Activated CD4-positive, alpha-beta T cell treated with anti-CD3 and anti-CD28 coated beads, Interleukin-10, Interleukin-2, amounts not matched to agents 100 ng/mL and 50 ng/mL, durations not matched to agents 16 hours and 8 hours (primary cell): ENCODE measurements at regions not wholly inside any gene's neighbourhood (a gene's known extent, or its start where the extent isn't known, plus 50 kb on each side); places are given as distances from the start of the nearest gene placed in this dataset.
"Not testable (repeated sequence)": the region's sequence is repeated elsewhere in the genome, so short reads cannot be mapped to it uniquely, and the experiment has no call there.

Source experiments
- DNase-seq: peaks from one replicate; pipeline ENCODE4 v3.0.0-alpha.2; 2020

- DNase-seq, result no peak
Observed at GRCh38 chr2:76251342-76251741, 540.6 kb upstream of the GCFC2 start.

- DNase-seq, result no peak
Observed at GRCh38 chr2:76247006-76247405, 536.3 kb upstream of the GCFC2 start.

DNA sequence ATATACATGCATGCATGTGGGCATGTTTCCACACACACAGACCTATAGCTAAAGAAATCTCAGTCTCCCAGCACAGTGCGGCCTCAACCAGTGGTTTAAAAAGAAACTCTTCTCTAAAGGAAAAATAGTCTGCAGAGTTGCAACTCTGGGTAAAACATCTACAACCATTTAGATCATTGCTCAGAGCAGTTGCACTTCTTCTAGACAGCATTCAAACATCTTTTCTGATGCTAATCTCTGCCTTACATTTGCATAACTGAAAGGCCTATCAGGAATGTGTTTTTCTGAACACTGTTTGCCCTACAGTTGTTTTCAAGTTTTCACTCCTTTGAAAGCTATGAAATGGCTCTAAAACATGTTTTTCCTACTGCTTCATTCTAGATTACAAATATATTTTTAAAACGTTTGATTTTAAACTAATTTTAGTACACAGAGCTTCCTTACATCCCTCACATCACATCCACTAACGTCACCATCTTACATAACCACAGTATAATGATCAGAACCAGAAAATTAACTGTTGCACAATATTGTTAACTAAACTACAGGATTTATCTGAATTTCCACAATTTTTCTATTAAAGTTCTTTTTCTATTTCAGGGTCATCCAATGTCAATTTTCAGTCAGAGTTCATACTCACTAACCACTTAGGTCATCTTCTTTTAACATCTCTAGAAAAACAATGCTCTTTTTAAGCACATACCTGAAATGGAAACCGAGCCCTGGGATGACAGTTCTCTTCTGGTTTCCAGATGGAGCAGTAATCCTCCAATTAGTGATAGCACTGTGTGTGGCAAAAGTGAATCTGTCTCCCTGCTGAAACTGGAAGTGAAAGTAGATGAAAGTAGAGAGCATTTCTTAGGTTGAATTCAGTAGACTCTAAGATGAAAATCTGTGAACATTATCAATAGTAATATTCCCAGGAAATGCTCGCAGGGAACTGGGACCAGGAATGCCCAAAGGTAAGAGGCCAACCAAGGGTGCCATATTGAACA is 501.6 kb upstream of the GCFC2 start:
- no peak for DNase-seq

- no peak for DNase-seq
Observed at GRCh38 chr2:76210551-76210950, 499.8 kb upstream of the GCFC2 start.

GRCh38 chr2:76204048-76204447 is 493.3 kb upstream of the GCFC2 start:
- DNase-seq, result no peak

DNA sequence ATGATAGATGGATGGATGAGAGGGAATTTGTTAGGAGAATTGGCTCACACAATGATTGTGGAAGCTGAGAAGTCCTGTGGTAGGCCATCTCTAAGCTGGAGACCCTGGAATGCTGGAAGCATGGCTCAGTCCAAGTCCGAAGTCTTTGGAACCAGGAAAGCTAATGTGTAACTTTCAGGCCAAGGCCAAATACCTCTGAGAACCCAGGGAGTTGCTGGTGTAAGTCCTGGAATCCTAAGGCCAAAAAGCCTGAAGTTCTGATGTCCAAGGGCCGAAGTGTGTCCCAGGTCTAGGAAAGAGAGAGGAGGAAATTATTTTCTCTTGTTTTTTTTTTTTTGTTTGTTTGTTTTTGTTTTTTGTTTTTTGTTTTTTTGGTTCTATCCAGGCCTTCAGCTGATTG is 492.2 kb upstream of the GCFC2 start:
- DNase-seq, result no peak

GRCh38 chr2:76197842-76198448 is 487.2 kb upstream of the GCFC2 start:
- DNase-seq, result peak; percentile 53

GRCh38 chr2:76197428-76197827 is 486.7 kb upstream of the GCFC2 start:
- DNase-seq, result no peak

DNA sequence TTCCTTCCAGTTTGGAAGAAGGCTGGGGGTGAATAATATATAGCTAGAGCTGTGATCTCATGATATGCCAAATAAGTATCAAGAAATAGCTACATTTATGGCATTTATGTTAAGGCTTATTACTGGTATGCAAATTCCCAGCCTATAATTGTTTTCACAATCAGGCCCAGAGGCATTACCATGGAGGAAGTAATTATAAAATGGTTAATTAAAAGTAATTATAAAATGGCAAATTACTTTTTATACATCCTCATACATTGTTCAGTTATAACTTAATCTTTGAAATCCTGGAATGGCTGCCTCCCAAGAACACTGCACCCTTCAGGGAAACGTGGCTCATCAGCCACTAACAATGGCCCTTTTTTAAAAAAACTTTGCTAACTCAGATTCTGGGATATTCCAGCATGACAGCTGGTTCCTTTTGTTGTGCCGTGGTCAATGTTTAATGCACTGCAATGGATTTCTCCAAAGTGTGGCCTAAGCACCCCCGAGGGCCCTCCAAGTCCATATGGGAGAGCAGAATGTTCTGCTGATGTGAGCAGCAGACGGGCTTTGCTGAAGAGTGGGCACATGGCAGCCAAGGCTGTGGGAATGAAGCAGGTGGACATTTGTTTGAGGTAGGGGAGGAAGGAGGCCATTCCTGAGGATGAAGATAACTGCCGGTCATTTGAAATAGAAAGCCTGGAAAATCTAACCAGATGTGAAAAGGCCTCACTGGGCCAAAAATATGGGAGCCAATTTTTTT is 483.5 kb upstream of the GCFC2 start:
- DNase-seq, result no peak

DNA sequence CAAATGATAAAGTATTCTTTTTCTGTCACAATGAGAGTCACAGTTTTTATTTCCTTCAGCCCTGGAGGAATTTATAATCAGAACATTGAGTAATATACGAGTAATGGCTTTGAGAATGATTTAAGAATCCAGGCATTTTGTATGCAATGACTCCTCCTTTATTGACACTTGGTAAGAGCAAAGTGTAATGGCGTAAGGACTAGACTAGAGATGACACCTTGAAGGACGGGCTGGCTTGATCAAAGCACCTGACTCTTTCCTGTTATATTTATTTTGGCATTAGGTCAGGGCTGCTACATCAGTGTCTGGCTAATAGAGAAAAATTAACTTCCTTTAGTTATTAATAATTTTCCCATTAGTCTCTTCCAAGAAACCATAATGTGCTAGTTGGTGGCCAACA is 482.4 kb upstream of the GCFC2 start:
- DNase-seq, result no peak

DNA sequence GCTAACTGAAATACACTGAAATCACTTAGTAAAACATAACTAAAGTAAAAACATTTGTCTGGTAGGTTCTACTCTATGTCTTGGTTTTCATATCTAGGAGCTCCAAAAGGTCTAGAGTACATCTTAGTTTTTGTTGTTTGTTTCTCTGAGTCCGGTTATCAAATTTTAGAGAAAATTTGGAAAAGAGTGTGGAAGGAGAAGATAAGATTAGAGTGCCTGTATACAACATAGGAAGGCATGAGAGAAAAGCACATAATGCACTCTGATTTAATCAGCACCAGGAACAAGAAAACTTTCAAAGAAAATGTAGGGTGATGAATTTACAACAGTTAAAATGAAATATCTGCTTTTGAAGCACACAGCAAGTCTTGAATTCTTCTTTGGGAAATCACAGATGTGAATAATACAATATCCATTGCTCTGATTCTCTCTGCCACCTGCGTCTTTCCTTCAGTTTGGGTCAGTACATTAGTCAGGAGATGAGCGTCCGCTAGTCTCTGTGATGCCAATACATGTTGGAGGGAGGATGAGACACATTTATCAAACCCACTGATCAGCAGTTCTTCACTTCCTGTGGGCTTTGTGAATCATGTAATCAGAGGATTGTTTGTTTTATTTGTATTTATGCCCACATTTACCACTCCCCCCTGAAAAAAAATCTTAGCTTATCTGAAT is 477.8 kb upstream of the GCFC2 start:
- no peak for DNase-seq

DNA sequence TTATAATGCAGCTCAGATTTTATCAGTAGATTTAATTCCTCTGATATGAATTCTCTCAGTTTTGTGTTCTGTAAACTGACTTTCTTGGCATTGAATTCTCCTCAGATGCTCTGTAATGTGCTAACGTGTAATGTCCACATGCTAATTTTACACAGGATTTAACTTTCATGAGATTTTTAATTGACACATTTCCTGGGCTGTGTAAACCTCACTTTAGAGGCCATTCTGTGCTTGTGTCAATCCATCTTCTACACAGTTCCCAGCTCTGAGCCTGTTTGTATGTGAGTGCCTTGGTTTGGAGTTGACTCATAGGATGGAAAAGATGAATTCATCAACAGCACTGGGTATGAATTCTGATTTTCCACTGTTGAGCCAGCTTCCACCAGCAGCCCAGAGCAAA is 476.7 kb upstream of the GCFC2 start:
- DNase-seq, result no peak

DNA sequence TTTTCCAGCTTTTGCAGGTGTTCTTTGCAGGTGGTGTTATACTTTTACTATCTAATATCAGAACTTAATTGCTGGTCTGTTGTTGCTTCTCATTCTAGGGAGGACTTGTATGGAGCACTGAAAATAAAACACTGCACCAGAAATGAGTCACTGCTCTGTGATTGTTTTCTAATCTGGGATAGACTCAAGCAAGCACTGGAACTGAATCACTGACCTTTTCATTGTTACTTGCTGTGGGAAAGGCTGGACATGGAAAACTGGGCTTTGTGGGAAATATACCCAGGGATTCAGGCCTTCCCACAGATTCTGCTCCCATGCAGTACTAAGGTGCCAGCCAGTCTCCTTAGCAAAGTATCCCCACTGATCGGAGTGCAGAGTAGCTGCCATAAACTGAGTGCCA is 470.0 kb upstream of the GCFC2 start:
- no peak for DNase-seq

DNA sequence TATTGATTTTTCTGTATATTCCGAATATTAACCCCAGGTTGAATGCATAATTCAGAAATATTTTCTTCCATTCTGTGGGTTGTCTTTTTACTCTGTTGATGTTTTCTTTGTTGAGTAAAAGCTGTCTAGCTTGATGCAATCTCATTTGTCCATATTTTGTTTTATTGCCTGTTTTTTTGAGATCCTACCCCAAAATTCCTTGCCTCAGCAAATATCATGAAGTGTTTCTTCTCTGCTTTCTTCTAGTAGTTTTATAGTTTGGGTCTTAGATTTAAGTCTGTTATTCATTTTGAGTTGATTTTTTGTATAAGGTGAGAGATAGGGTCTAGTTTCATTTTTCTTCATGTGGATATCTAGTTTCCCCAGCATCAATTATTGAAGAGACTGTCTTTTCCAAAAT is 467.9 kb upstream of the GCFC2 start:
- no peak for DNase-seq

DNA sequence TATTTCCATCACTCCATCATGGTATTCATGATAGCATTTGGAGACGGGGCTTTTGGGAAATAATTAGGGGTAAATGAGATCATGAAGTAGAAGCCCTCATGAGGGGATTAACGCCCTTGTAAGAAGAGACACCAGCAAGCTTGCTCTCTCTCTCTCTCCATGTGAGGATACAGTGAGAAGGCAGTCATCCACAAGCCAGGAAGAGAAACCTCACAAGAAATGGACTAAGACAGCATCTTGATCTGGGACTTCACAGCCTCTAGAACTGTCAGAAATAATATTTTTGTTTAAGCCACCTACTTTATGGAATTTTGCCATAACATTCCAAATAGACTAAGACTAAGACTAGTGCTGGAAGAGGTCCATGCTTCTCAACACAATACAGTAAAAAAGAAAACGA is 464.6 kb upstream of the GCFC2 start:
- no peak for DNase-seq

- DNase-seq, result no peak
Observed at GRCh38 chr2:76174505-76174904, 463.8 kb upstream of the GCFC2 start.

DNA sequence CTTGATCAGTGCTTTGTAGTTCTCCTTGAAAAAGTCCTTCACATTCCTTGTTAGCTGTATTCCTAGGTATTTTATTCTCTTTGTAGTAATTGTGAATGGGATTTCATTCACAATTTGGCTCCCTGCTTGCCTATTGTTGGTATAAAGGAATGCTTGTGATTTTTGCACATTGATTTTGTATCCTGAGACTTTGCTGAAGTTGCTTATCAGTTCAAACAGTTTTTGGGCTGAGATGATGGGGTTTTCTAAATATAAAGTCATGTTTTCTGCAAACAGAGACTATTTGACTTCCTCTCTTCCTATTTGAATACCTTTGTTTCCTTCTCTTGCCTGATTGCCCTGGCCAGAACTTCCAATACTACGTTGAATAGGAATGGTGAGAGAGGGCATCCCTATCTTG is 462.5 kb upstream of the GCFC2 start:
- not testable (repeated sequence) for DNase-seq

DNA sequence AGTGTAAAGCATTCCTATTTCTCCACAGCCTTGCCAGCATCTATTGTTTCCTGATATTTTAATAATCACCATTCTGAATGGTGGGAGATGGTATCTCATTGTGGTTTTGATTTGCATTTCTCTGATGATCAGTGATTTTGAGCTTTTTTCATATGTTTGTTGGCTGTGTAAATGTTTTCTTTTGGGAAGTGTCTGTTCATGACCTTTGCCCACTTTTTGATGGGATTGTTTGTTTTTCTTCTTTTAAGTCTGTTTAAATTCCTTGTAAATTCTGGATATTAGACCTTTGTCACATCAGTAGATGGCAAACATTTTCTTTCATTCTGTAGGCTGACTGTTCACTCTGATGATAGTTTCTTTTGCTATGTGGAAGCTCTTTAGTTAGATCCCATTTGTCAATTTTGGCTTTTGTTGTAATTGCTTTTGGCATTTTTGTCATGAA is 461.5 kb upstream of the GCFC2 start:
- not testable (repeated sequence) for DNase-seq

GRCh38 chr2:76170856-76171255 is 460.1 kb upstream of the GCFC2 start:
- DNase-seq, result no peak

GRCh38 chr2:76170009-76170384 is 459.3 kb upstream of the GCFC2 start:
- no peak for DNase-seq

- no peak for DNase-seq
Observed at GRCh38 chr2:76169276-76170008, 458.7 kb upstream of the GCFC2 start.

DNA sequence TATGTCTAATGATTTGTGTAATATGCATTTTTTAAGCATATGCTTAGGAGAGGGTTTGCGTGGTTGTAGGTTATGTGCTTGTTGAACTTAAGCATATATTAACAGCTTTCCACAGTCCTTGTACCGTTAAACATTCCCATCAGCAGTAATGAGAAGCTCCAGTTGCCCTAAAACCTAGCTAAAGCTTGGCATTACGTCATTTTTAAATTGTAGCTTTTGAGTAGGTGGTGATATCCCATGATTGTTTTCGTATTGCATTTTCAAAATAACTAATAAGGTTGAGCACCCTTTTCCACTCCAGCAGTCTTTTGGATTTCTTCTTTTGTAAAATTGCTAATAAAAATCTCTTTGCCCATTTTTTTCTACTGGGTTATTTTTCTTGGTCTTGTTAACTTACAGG is 453.1 kb upstream of the GCFC2 start:
- no peak for DNase-seq
